ENCODE measurements at regions not wholly inside any gene's neighbourhood (a gene's known extent, or its start where the extent isn't known, plus 50 kb on each side); places are given as distances from the start of the nearest gene placed in this dataset.

DNA sequence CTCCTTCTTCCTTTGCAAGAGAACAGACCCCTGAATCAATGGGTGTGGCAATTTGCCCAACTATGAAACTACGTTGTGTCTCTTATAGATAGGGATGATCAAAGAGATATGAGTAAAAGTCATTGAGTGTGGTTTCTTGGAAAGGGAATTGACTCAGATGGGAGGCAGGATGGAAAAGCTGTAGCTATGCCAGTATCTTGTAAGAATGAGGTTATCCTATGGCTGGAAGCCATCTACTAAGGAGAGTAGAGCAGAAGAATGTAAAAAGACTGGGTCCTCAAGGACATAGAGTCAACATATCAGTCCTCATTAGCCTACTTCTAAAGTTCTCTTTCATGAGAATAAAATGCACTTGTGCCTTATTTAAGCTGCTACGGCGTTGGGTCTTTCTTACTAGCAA, 78.9 kb upstream of the POU2AF2 start:
- Mint-ChIP-seq H3K27me3 (ENCODE audit: unreplicated experiment) (no peaks in the 10 kb centered on the region), H3K4me3 (ENCODE audit: unreplicated experiment) (no peak overlapping the region), H3K36me3 (ENCODE audit: low read depth, unreplicated experiment) (no peaks in the 10 kb centered on the region)

DNA sequence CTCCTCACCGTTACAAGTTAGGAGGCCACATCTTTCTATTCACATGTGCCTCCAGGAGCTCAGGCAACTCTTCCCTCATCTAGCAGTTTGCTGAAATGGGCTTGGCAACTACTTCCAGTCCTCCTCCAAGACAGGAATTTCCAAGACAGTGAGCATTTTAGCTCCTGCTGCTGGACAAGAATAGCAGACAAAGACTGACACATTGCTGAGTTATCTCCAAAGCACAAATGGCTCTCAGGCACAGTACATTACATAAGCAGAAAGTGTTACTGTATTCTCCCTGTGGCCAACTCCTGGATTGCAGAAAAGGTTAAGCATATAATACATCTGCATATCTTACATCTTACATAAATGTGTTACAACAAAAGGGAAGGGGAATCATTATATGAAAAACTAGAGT, 83.2 kb upstream of the POU2AF2 start:
- Mint-ChIP-seq H3K4me1 (ENCODE audit: unreplicated experiment) (no peaks in the 10 kb centered on the region), H3K4me3 (ENCODE audit: unreplicated experiment) (no peak overlapping the region), H3K36me3 (ENCODE audit: low read depth, unreplicated experiment) (no peaks in the 10 kb centered on the region), H3K9me3 (ENCODE audit: unreplicated experiment) (no peaks in the 10 kb centered on the region), H3K27ac (ENCODE audit: unreplicated experiment) (no peak overlapping the region), H3K27me3 (ENCODE audit: unreplicated experiment) (no peaks in the 10 kb centered on the region)
- DNase-seq (ENCODE audit: low spot score) = no peak
- TF ChIP-seq, protein P1, sequence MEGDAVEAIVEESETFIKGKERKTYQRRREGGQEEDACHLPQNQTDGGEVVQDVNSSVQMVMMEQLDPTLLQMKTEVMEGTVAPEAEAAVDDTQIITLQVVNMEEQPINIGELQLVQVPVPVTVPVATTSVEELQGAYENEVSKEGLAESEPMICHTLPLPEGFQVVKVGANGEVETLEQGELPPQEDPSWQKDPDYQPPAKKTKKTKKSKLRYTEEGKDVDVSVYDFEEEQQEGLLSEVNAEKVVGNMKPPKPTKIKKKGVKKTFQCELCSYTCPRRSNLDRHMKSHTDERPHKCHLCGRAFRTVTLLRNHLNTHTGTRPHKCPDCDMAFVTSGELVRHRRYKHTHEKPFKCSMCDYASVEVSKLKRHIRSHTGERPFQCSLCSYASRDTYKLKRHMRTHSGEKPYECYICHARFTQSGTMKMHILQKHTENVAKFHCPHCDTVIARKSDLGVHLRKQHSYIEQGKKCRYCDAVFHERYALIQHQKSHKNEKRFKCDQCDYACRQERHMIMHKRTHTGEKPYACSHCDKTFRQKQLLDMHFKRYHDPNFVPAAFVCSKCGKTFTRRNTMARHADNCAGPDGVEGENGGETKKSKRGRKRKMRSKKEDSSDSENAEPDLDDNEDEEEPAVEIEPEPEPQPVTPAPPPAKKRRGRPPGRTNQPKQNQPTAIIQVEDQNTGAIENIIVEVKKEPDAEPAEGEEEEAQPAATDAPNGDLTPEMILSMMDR (IDR thresholded peaks at IDR 0.05; ENCODE audit: unreplicated experiment) = no peak

More for the DNA sequence above, 78.9 kb upstream of the POU2AF2 start:
- TF ChIP-seq, protein P1 (IDR thresholded peaks at IDR 0.05; ENCODE audit: unreplicated experiment) = no peak
- Mint-ChIP-seq H3K27ac (ENCODE audit: unreplicated experiment) (no peak overlapping the region), H3K4me1 (ENCODE audit: unreplicated experiment) (no peaks in the 10 kb centered on the region), H3K9me3 (ENCODE audit: unreplicated experiment) (no peaks in the 10 kb centered on the region)
- no peak for DNase-seq (ENCODE audit: low spot score)

DNA sequence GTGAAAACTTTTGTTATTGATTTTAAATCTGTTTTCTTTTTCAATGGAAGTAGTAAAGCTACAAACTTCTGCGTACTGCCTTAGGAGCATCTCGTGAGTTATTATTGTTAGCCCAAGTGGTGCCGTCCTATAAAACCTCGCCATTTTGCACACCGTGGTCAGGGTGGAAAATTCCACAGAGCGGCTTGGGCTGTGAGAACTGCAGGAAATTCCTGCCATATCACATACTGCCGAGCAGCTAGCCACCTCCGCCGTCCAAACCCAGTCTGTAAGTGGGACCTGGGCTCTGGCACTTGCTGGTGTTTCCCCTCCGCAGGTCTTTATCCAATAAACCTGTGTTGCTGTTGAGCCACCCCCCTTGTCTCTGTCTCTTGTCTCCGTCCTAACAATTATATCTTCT, 88.0 kb upstream of the POU2AF2 start:
- H3K4me3 Mint-ChIP-seq (ENCODE audit: unreplicated experiment) = no peak overlapping the region
- H3K36me3 Mint-ChIP-seq (ENCODE audit: low read depth, unreplicated experiment) = no peaks in the 10 kb centered on the region
- H3K27ac Mint-ChIP-seq (ENCODE audit: unreplicated experiment) = no peak overlapping the region
- DNase-seq (ENCODE audit: low spot score) = peak; percentile 10
- no peaks in the 10 kb centered on the region for H3K4me1 Mint-ChIP-seq (ENCODE audit: unreplicated experiment)
- no peaks in the 10 kb centered on the region for H3K27me3 Mint-ChIP-seq (ENCODE audit: unreplicated experiment)
- H3K9me3 Mint-ChIP-seq (ENCODE audit: unreplicated experiment) = no peaks in the 10 kb centered on the region
- TF ChIP-seq, protein P1 (IDR thresholded peaks at IDR 0.05; ENCODE audit: unreplicated experiment) = no peak

DNA sequence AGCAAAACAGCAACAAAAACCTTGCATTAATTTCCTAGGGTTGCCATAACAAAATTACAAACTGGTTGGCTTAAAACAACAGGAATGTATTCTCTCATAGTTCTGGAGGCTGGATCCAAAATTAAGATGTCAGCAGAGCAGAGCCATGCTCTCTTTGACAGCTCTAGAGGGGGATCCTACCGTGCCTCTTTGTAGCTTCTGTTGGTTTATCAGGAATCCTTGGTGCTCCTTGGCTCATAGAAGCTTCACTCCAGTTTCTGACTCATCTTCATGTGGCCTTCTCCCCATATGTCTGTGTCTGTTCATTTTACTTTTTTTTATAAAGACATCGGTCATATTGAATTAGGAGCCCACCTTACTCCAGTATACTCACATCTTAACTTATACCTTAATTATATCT, 90.5 kb upstream of the POU2AF2 start:
- H3K27me3 Mint-ChIP-seq (ENCODE audit: unreplicated experiment) = peaks cover 2% of the 10 kb centered on the region
- DNase-seq (ENCODE audit: low spot score) = no peak
- H3K36me3 Mint-ChIP-seq (ENCODE audit: low read depth, unreplicated experiment) = no peaks in the 10 kb centered on the region
- H3K9me3 Mint-ChIP-seq (ENCODE audit: unreplicated experiment) = no peaks in the 10 kb centered on the region
- H3K27ac Mint-ChIP-seq (ENCODE audit: unreplicated experiment) = no peak overlapping the region
- TF ChIP-seq, protein P1 (IDR thresholded peaks at IDR 0.05; ENCODE audit: unreplicated experiment) = no peak
- no peaks in the 10 kb centered on the region for H3K4me1 Mint-ChIP-seq (ENCODE audit: unreplicated experiment)
- H3K4me3 Mint-ChIP-seq (ENCODE audit: unreplicated experiment) = no peak overlapping the region

DNA sequence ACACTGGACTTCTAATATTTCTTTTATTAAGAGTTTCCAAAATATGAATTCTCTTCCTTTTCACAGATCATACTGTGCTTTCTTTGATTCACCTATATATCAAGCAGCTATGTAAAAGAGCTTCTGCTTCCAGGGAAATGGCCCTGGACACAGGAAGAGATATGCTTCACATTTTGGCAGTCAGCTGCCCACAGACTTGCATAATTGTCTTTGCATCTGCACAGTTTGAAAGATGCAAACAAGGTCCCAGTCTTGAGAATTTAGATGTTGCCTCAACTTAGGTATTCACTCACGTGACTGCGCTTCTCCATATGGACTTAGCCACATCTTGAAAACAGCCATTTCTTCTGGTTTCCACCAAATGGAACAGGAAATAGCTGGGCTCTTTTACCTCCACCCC, 92.3 kb upstream of the POU2AF2 start:
- TF ChIP-seq, protein P1 (IDR thresholded peaks at IDR 0.05; ENCODE audit: unreplicated experiment) = no peak
- H3K27me3 Mint-ChIP-seq (ENCODE audit: unreplicated experiment) = peaks cover 2% of the 10 kb centered on the region
- DNase-seq (ENCODE audit: low spot score) = no peak
- no peak overlapping the region for H3K27ac Mint-ChIP-seq (ENCODE audit: unreplicated experiment)
- H3K4me3 Mint-ChIP-seq (ENCODE audit: unreplicated experiment) = no peak overlapping the region
- H3K4me1 Mint-ChIP-seq (ENCODE audit: unreplicated experiment) = no peaks in the 10 kb centered on the region
- H3K9me3 Mint-ChIP-seq (ENCODE audit: unreplicated experiment) = no peaks in the 10 kb centered on the region
- H3K36me3 Mint-ChIP-seq (ENCODE audit: low read depth, unreplicated experiment) = no peaks in the 10 kb centered on the region
